KMS-11 (cell line): ENCODE measurements at regions not wholly inside any gene's neighbourhood (a gene's known extent, or its start where the extent isn't known, plus 50 kb on each side); places are given as distances from the start of the nearest gene placed in this dataset.
A peak's percentile ranks its signal among the peaks of the same experiment; 100 is the strongest.
"Not testable (repeated sequence)": the region's sequence is repeated elsewhere in the genome, so short reads cannot be mapped to it uniquely, and the experiment has no call there.

Experiments used
- H2AFZ ChIP-seq: fragments of 200-600 bp; sonication (generic); 2 replicates; pipeline ENCODE4 v1.6.1; 2016; ENCODE audit warnings: antibody characterized with exemption, mixed run types, low read depth
- H3K27ac ChIP-seq: fragments of 200-600 bp; sonication (generic); 2 replicates; pipeline ENCODE4 v1.6.1; 2016; ENCODE audit warnings: mild to moderate bottlenecking, mixed run types
- H3K27me3 ChIP-seq: fragments of 200-600 bp; sonication (generic); 2 replicates; pipeline ENCODE4 v1.6.1; 2017; ENCODE audit warnings: mild to moderate bottlenecking, low read depth, mixed run types, moderate library complexity; ENCODE audit not compliant: insufficient read depth
- H3K36me3 ChIP-seq: fragments of 200-600 bp; sonication (generic); 2 replicates; pipeline ENCODE4 v1.6.1; 2017; ENCODE audit warnings: mild to moderate bottlenecking, mixed run types; ENCODE audit not compliant: insufficient read depth
- H3K4me1 ChIP-seq: fragments of 200-600 bp; sonication (generic); 2 replicates; pipeline ENCODE4 v1.6.1; 2016; ENCODE audit warnings: mild to moderate bottlenecking, low read depth, mixed run types; ENCODE audit not compliant: poor library complexity, severe bottlenecking
- H3K4me2 ChIP-seq: fragments of 200-600 bp; sonication (generic); 2 replicates; pipeline ENCODE4 v1.7.0; 2016; ENCODE audit warnings: mild to moderate bottlenecking, mixed run types
- H3K4me3 ChIP-seq: fragments of 200-600 bp; sonication (generic); IDR thresholded peaks from 2 replicates; pipeline ENCODE4 v1.6.1; 2017; ENCODE audit warnings: low read depth, low read length, mixed read lengths; ENCODE audit not compliant: insufficient read depth
- H3K79me2 ChIP-seq: fragments of 200-600 bp; sonication (generic); 2 replicates; pipeline ENCODE4 v1.6.1; 2016; ENCODE audit warnings: low read depth, mixed run types; ENCODE audit not compliant: insufficient read depth
- H3K9ac ChIP-seq: fragments of 200-600 bp; sonication (generic); 2 replicates; pipeline ENCODE4 v1.6.1; 2016; ENCODE audit warnings: mild to moderate bottlenecking, mixed run types
- H4K20me1 ChIP-seq: fragments of 200-600 bp; sonication (generic); 2 replicates; pipeline ENCODE4 v1.6.1; 2016; ENCODE audit warnings: mild to moderate bottlenecking, mixed run types; ENCODE audit not compliant: insufficient read depth
- CTCF ChIP-seq: fragments of 200-600 bp; sonication (generic); conservative IDR thresholded peaks from 2 replicates; pipeline ENCODE4 v1.6.1; 2017; ENCODE audit warnings: low read depth, mild to moderate bottlenecking, antibody characterized with exemption, low read length, moderate library complexity, mixed read lengths

GRCh38 chr2:61664190-61664589 lies 126.0 kb upstream of the XPO1 start:
- no peak overlapping the region for H3K4me2 ChIP-seq
- no peak overlapping the region for H2AFZ ChIP-seq
- no peaks in the 10 kb centered on the region for H3K36me3 ChIP-seq
- no peak overlapping the region for H3K9ac ChIP-seq
- H3K4me3 ChIP-seq: no peak overlapping the region
- H3K79me2 ChIP-seq: no peaks in the 10 kb centered on the region
- no peaks in the 10 kb centered on the region for H3K27me3 ChIP-seq
- H4K20me1 ChIP-seq: no peaks in the 10 kb centered on the region
- TF ChIP-seq CTCF: no peak
- H3K4me1 ChIP-seq: no peaks in the 10 kb centered on the region
- no peak overlapping the region for H3K27ac ChIP-seq

- no peak for TF ChIP-seq CTCF
- Histone ChIP-seq H3K79me2 (no peaks in the 10 kb centered on the region), H3K4me1 (no peaks in the 10 kb centered on the region), H3K4me2 (no peak overlapping the region), H3K27ac (no peak overlapping the region), H3K36me3 (no peaks in the 10 kb centered on the region), H3K27me3 (no peaks in the 10 kb centered on the region), H2AFZ (no peak overlapping the region), H3K4me3 (no peak overlapping the region), H3K9ac (no peak overlapping the region), H4K20me1 (no peaks in the 10 kb centered on the region)
Observed at GRCh38 chr2:61662990-61663389, 124.8 kb upstream of the XPO1 start.

GRCh38 chr2:61660511-61661388 lies 122.6 kb upstream of the XPO1 start:
- H3K79me2 ChIP-seq: no peaks in the 10 kb centered on the region
- H3K36me3 ChIP-seq: no peaks in the 10 kb centered on the region
- no peaks in the 10 kb centered on the region for H3K4me1 ChIP-seq
- no peaks in the 10 kb centered on the region for H4K20me1 ChIP-seq
- no peak overlapping the region for H3K4me2 ChIP-seq
- H3K9ac ChIP-seq: no peak overlapping the region
- no peak overlapping the region for H3K27ac ChIP-seq
- H3K27me3 ChIP-seq: no peaks in the 10 kb centered on the region
- H2AFZ ChIP-seq: no peak overlapping the region
- no peak overlapping the region for H3K4me3 ChIP-seq
- no peak for TF ChIP-seq CTCF

DNA sequence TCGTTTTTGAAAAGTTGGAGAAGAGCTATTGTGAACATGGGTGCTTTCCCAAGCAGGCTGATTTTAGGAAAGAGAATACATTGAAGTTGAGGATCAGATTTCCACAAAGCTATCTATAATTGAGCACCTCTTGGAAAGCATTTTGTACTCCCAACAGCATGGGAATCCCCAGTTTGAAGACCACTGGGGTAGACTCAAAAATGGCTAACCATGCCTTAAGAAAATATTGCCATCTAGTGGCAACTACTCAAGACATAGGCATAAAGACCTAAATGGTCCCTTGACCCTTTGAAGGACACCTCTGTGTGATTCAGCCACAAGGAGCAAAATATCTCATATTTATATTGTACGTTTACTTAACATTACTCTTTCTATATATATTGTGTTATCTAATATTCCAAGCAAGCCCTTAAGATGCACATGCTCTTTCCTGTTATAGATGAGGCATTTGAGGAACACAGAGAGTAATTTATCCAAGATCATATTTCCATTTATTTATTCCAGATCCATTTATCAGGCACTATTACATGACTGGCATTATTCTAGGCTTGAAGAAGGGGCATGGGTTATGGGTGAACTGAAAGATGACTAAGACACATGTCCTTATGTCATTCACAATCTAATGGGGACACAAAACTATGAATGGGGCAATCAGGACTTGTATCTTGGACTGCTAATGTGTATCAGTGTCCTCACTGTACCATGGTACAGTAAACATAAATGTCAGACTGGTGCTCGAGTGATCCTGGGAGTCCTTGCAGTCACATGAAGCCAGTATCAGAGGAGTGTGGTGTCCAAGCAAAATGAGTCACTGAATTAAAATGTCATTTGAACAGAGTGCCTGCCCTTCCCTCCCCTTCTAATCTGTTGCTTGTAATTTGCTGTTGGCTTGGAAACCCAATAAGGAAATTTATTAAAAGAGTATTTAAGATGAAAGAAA lies 121.0 kb upstream of the XPO1 start:
- no peaks in the 10 kb centered on the region for H4K20me1 ChIP-seq
- H3K4me1 ChIP-seq: no peaks in the 10 kb centered on the region
- H3K36me3 ChIP-seq: no peaks in the 10 kb centered on the region
- H3K27me3 ChIP-seq: no peaks in the 10 kb centered on the region
- H3K27ac ChIP-seq: no peak overlapping the region
- no peak overlapping the region for H3K9ac ChIP-seq
- TF ChIP-seq CTCF: peak; percentile 69
- H3K4me2 ChIP-seq: 0 out of 2 replicates have a peak overlapping the region, but pooled peaks have one; percentile 0
- peak overlapping the region; percentile 65 for H2AFZ ChIP-seq
- no peaks in the 10 kb centered on the region for H3K79me2 ChIP-seq
- no peak overlapping the region for H3K4me3 ChIP-seq

- H3K79me2 ChIP-seq, H3K9ac ChIP-seq, H3K27me3 ChIP-seq, H3K27ac ChIP-seq, H3K4me1 ChIP-seq, H2AFZ ChIP-seq, H3K4me2 ChIP-seq, H3K4me3 ChIP-seq, H4K20me1 ChIP-seq, H3K36me3 ChIP-seq: not testable (repeated sequence)
Observed at GRCh38 chr2:61649946-61650345, 111.8 kb upstream of the XPO1 start.
